ENCODE measurements at regions not wholly inside any gene's neighbourhood (a gene's known extent, or its start where the extent isn't known, plus 50 kb on each side); places are given as distances from the start of the nearest gene placed in this dataset.

GRCh38 chr11:70764356-70764905 lies 366.1 kb downstream of the CTTN start:
- Mint-ChIP-seq H3K4me1 (no peaks in the 10 kb centered on the region), H3K27me3 (no peaks in the 10 kb centered on the region), H3K4me3 (no peak overlapping the region), H3K36me3 (ENCODE audit: low read depth) (no peaks in the 10 kb centered on the region), H3K9me3 (no peaks in the 10 kb centered on the region), H3K27ac (no peak overlapping the region)
- ChIA-PET CTCF (no interaction called here), POLR2A (no interaction called here)
- no peak for DNase-seq

- Mint-ChIP-seq H3K27ac (no peak overlapping the region), H3K4me1 (no peaks in the 10 kb centered on the region), H3K36me3 (ENCODE audit: low read depth) (no peaks in the 10 kb centered on the region), H3K9me3 (no peaks in the 10 kb centered on the region), H3K27me3 (no peaks in the 10 kb centered on the region), H3K4me3 (no peak overlapping the region)
- ChIA-PET POLR2A (no interaction called here), CTCF (no interaction called here)
- DNase-seq = no peak
Measured at GRCh38 chr11:70766901-70767300, 368.6 kb downstream of the CTTN start.

DNA sequence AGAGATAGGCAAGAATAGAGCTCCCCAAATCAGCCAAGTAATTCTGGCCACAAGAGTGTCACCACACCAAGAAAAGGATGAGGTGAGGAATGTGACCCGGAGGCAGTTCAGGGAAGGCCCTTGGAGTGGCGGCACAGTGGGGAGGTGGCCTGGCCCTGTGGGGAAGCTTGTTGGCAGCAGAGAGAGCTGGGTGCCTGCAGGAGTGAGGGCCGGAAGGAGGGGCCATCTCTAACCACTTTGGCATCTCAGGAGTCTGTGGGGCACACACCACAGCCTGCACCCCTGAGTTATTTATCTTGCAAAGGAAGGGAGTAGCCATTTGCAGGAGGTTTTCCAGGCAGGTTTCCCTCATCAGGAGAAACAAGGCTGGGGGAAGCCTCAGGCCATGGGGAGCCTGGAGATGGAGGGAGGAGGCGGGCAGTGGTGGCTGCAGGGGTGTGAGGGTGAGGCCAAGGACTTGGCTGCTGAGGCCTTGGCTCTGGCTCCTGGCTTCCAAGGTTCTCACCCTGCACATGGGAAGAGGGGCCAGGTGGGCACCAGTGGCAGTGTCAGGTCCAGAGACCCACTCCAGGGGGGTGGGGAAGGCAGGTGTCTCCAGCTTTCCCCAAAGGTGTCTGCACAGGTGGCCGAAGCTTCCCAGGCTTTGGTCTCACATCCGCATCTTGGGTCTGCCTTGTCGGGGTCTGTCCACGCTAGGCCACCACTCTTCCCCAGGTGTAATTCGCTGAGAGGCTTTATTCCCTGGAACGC lies 370.2 kb downstream of the CTTN start:
- Mint-ChIP-seq H3K36me3 (ENCODE audit: low read depth) (no peaks in the 10 kb centered on the region), H3K4me3 (no peak overlapping the region), H3K27me3 (no peaks in the 10 kb centered on the region), H3K9me3 (no peaks in the 10 kb centered on the region), H3K4me1 (no peaks in the 10 kb centered on the region), H3K27ac (no peak overlapping the region)
- ChIA-PET CTCF (no interaction called here), POLR2A (no interaction called here)
- DNase-seq = no peak

GRCh38 chr11:70769106-70769505 lies 370.8 kb downstream of the CTTN start:
- H3K36me3 Mint-ChIP-seq (ENCODE audit: low read depth) = no peaks in the 10 kb centered on the region
- no peak overlapping the region for H3K4me3 Mint-ChIP-seq
- DNase-seq = no peak
- no peaks in the 10 kb centered on the region for H3K4me1 Mint-ChIP-seq
- no peaks in the 10 kb centered on the region for H3K27me3 Mint-ChIP-seq
- H3K9me3 Mint-ChIP-seq = no peaks in the 10 kb centered on the region
- no peak overlapping the region for H3K27ac Mint-ChIP-seq
- ChIA-PET CTCF (no interaction called here), POLR2A (no interaction called here)

GRCh38 chr11:70769521-70769920 lies 371.2 kb downstream of the CTTN start:
- no peaks in the 10 kb centered on the region for H3K36me3 Mint-ChIP-seq (ENCODE audit: low read depth)
- no peak overlapping the region for H3K27ac Mint-ChIP-seq
- CTCF ChIA-PET = no interaction called here
- POLR2A ChIA-PET = no interaction called here
- no peaks in the 10 kb centered on the region for H3K9me3 Mint-ChIP-seq
- DNase-seq = no peak
- no peaks in the 10 kb centered on the region for H3K4me1 Mint-ChIP-seq
- H3K27me3 Mint-ChIP-seq = no peaks in the 10 kb centered on the region
- no peak overlapping the region for H3K4me3 Mint-ChIP-seq

- no peak overlapping the region for H3K4me3 Mint-ChIP-seq
- no peaks in the 10 kb centered on the region for H3K4me1 Mint-ChIP-seq
- H3K9me3 Mint-ChIP-seq = no peaks in the 10 kb centered on the region
- CTCF ChIA-PET = no interaction called here
- H3K27me3 Mint-ChIP-seq = no peaks in the 10 kb centered on the region
- POLR2A ChIA-PET = no interaction called here
- DNase-seq = no peak
- no peaks in the 10 kb centered on the region for H3K36me3 Mint-ChIP-seq (ENCODE audit: low read depth)
- H3K27ac Mint-ChIP-seq = no peak overlapping the region
Measured at GRCh38 chr11:70771099-70771885, 373.0 kb downstream of the CTTN start.

DNA sequence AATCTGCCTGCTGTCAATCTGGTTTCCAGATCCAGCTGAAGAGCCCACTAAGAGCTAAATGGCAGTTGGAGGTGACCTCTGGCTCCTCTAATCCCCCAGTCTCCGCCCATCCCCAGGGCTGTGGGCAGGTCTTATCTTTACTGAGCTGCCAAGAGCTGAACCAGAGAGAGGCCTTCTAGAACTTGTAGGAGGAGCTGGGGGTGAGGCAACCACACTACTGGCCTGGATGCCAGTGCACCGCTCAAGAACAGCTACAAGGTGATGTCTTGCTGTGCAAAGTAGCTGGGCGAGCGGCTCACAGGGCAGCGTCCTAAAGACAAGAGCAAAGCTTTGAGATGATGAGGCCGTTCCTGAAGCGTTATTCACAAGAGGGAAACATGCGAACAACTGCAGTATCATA lies 374.6 kb downstream of the CTTN start:
- DNase-seq = no peak
- Mint-ChIP-seq H3K4me3 (no peak overlapping the region), H3K9me3 (no peaks in the 10 kb centered on the region), H3K27me3 (no peaks in the 10 kb centered on the region), H3K27ac (no peak overlapping the region), H3K4me1 (no peaks in the 10 kb centered on the region), H3K36me3 (ENCODE audit: low read depth) (no peaks in the 10 kb centered on the region)
- ChIA-PET CTCF (no interaction called here), POLR2A (no interaction called here)

DNA sequence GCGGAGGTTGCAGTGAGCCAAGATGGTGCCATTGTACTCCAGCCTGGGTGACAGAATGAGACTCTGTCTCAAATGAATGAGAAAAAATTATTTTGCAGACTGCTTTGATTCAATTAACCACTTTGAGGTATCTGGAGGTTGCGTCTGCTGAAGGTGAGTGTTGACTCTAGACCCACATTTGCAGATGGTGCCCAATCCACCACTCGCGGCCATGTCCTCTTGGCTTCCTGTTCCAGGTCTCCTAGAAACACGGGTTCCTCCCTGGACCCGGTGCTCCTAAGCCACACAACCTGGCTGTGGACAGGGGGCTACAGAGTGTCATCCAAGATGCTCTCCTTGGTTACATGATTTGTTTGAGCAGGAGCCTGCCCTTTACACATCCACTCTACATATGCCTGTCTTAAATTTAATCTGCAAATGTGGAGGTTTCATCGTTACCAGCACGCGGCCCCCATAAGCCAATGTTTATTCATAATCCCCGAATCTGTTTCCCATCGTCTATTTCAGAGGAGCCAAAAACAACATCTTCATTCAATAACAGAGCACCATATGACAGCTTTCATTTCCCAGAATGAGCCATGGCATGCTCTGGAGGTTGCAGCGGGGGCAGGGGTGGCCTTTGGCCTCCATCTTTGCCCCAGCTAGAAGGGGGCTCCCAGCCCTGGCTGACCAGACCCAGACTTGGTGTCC lies 377.2 kb downstream of the CTTN start:
- Mint-ChIP-seq H3K27me3 (no peaks in the 10 kb centered on the region), H3K27ac (no peak overlapping the region), H3K36me3 (ENCODE audit: low read depth) (no peaks in the 10 kb centered on the region), H3K9me3 (no peaks in the 10 kb centered on the region), H3K4me1 (no peaks in the 10 kb centered on the region), H3K4me3 (no peak overlapping the region)
- POLR2A ChIA-PET = no interaction called here
- no peak for DNase-seq
- CTCF ChIA-PET = no interaction called here

DNA sequence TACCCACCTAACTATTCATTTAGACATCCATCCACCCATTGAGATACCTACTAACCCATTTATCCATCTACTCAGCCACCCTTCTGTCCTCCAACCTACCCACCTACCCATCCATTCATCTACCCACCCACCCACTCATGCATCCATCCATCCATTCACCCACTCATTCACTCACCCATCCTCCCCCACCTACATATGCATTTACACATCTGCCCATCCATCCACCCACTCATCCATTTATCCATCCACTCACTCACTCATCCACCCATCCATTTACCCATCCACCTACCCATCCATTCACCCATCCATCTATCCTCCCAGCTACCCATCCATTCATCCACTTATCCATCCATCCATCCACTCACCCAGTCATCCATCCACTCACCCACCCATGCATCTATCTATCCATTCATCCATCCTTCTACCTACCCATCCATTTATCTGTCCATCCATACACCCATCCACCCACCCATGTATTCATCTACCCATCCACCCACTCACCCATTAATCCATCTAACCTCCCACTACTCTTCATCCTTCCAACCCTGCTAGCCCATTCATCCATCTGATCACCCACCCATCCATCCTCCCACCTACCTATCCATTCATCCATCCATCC lies 378.7 kb downstream of the CTTN start:
- no peaks in the 10 kb centered on the region for H3K9me3 Mint-ChIP-seq
- no peak overlapping the region for H3K27ac Mint-ChIP-seq
- ChIA-PET CTCF (no interaction called here), POLR2A (no interaction called here)
- no peaks in the 10 kb centered on the region for H3K36me3 Mint-ChIP-seq (ENCODE audit: low read depth)
- DNase-seq = no peak
- H3K27me3 Mint-ChIP-seq = no peaks in the 10 kb centered on the region
- H3K4me3 Mint-ChIP-seq = no peak overlapping the region
- no peaks in the 10 kb centered on the region for H3K4me1 Mint-ChIP-seq

GRCh38 chr11:70778883-70779282 lies 380.6 kb downstream of the CTTN start:
- POLR2A ChIA-PET = no interaction called here
- no peak for DNase-seq
- CTCF ChIA-PET = no interaction called here
- Mint-ChIP-seq H3K9me3 (no peaks in the 10 kb centered on the region), H3K4me1 (no peaks in the 10 kb centered on the region), H3K4me3 (no peak overlapping the region), H3K27me3 (no peaks in the 10 kb centered on the region), H3K27ac (no peak overlapping the region), H3K36me3 (ENCODE audit: low read depth) (no peaks in the 10 kb centered on the region)

- Mint-ChIP-seq H3K36me3 (ENCODE audit: low read depth) (no peaks in the 10 kb centered on the region), H3K4me1 (no peaks in the 10 kb centered on the region), H3K27me3 (no peaks in the 10 kb centered on the region), H3K9me3 (no peaks in the 10 kb centered on the region), H3K27ac (no peak overlapping the region), H3K4me3 (no peak overlapping the region)
- POLR2A ChIA-PET = no interaction called here
- CTCF ChIA-PET = no interaction called here
- no peak for DNase-seq
Measured at GRCh38 chr11:70779433-70780245, 381.3 kb downstream of the CTTN start.

- Mint-ChIP-seq H3K36me3 (ENCODE audit: low read depth) (no peaks in the 10 kb centered on the region), H3K27ac (no peak overlapping the region), H3K4me3 (no peak overlapping the region), H3K4me1 (no peaks in the 10 kb centered on the region), H3K9me3 (no peaks in the 10 kb centered on the region), H3K27me3 (no peaks in the 10 kb centered on the region)
- CTCF ChIA-PET = interaction anchor here (0.7 kb wide), 1 partner anchor 17 kb away, joined by 3 read pairs; no protein-coding TSS in a partner anchor
- DNase-seq = no peak
- POLR2A ChIA-PET = no interaction called here
Measured at GRCh38 chr11:70780246-70780535, 381.9 kb downstream of the CTTN start.
